ENCODE measurements at regions not wholly inside any gene's neighbourhood (a gene's known extent, or its start where the extent isn't known, plus 50 kb on each side); places are given as distances from the start of the nearest gene placed in this dataset.

DNA sequence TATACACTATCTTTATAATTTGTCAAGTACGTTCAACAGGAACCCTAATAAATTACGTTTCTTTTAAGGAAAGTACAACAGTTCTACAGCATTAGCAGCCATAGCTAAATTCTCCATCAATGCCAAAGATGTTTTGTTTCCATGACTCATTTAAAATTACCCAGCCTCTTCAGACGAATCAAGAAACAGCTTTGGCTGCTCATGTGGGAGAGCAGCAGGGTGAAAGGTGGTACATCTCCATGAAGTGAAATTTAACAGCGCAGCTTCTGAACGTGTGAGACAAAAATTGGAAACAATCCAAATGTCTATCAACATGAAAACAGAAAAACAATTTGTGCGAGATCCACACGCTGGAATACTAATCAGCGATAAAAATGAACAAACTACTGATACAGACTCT, 327.3 kb upstream of the CDH6 start:
- Histone ChIP-seq H3K4me3 (no peak overlapping the region), H3K27ac (replicated peaks) (no peak overlapping the region), H3K9me3 (replicated peaks) (no peaks in the 10 kb centered on the region), H3K36me3 (no peaks in the 10 kb centered on the region), H3K27me3 (ENCODE audit: low read depth) (no peaks in the 10 kb centered on the region), H3K4me1 (no peaks in the 10 kb centered on the region)
- TF ChIP-seq, protein P1, sequence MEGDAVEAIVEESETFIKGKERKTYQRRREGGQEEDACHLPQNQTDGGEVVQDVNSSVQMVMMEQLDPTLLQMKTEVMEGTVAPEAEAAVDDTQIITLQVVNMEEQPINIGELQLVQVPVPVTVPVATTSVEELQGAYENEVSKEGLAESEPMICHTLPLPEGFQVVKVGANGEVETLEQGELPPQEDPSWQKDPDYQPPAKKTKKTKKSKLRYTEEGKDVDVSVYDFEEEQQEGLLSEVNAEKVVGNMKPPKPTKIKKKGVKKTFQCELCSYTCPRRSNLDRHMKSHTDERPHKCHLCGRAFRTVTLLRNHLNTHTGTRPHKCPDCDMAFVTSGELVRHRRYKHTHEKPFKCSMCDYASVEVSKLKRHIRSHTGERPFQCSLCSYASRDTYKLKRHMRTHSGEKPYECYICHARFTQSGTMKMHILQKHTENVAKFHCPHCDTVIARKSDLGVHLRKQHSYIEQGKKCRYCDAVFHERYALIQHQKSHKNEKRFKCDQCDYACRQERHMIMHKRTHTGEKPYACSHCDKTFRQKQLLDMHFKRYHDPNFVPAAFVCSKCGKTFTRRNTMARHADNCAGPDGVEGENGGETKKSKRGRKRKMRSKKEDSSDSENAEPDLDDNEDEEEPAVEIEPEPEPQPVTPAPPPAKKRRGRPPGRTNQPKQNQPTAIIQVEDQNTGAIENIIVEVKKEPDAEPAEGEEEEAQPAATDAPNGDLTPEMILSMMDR (IDR thresholded peaks at IDR 0.05; ENCODE audit: borderline replicate concordance): no peak
- intact Hi-C loops (cut with micrococcal nuclease): no loop called here
- no peak for DNase-seq

DNA sequence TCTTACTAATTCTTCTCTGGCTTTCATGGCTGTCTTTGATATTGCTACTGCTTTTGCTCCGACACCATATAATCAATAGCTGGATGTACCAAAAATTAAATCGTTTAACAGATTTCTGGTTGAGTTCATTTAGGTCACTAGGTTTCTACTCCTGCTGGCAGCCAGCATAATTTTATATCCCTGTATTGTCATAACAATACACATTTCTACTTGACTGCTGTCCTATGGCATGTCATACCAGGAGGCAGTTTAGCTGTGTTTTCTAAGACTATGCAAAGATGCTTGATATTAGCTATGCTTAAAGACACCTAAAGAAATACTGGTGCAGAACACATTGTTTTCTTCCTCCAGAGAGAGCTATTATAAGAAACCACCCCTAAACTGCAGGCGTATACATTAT, 337.2 kb upstream of the CDH6 start:
- DNase-seq: no peak
- Histone ChIP-seq H3K36me3 (no peaks in the 10 kb centered on the region), H3K9me3 (replicated peaks) (no peaks in the 10 kb centered on the region), H3K4me3 (no peak overlapping the region), H3K27me3 (ENCODE audit: low read depth) (no peaks in the 10 kb centered on the region), H3K27ac (replicated peaks) (no peak overlapping the region), H3K4me1 (no peaks in the 10 kb centered on the region)
- TF ChIP-seq, protein P1 (IDR thresholded peaks at IDR 0.05; ENCODE audit: borderline replicate concordance): no peak
- intact Hi-C loops (cut with micrococcal nuclease): no loop called here

DNA sequence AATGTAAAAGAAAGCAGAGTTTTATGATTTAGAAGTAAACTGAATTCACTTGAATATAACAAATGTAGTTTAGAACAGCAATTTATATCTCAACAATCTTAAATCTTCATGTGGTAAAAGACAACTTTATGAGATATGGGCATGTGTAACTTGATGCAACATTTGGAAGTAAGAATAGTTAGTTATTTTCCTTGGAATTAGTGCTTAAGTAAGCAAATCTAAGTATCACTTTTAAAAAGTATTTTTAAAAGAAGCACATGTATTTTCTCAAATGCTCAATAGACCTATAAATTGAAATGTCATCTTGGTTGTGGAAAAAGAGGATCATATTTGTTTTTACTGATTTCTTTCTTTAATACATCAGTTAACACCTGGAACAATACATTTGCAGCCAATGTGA, 340.3 kb upstream of the CDH6 start:
- Histone ChIP-seq H3K9me3 (replicated peaks) (no peaks in the 10 kb centered on the region), H3K4me1 (no peaks in the 10 kb centered on the region), H3K27ac (replicated peaks) (no peak overlapping the region), H3K27me3 (ENCODE audit: low read depth) (no peaks in the 10 kb centered on the region), H3K36me3 (no peaks in the 10 kb centered on the region), H3K4me3 (no peak overlapping the region)
- intact Hi-C loops (cut with micrococcal nuclease): no loop called here
- TF ChIP-seq, protein P1 (IDR thresholded peaks at IDR 0.05; ENCODE audit: borderline replicate concordance): no peak
- DNase-seq: no peak

DNA sequence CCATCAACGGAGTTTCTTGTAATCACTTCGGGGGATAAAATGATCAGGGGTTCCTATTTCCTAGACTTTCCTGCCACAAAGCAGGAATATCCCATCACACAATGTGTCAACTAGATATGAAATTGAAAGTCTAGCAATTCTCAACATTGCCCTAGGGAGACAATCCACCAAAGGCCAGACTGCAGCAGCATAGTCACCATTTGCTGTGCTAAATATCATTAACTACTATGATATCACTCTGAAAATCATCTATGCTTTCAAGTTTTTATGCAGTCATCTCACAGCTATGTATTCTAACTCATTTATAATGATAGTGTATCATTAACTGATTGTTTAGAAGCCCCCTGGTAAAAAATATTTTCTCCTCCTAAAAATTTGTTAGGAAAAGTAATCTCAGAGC, 342.6 kb upstream of the CDH6 start:
- Histone ChIP-seq H3K4me3 (no peak overlapping the region), H3K36me3 (no peaks in the 10 kb centered on the region), H3K27me3 (ENCODE audit: low read depth) (no peaks in the 10 kb centered on the region), H3K9me3 (replicated peaks) (no peaks in the 10 kb centered on the region), H3K4me1 (no peaks in the 10 kb centered on the region), H3K27ac (replicated peaks) (no peak overlapping the region)
- TF ChIP-seq, protein P1 (IDR thresholded peaks at IDR 0.05; ENCODE audit: borderline replicate concordance): no peak
- intact Hi-C loops (cut with micrococcal nuclease): no loop called here
- DNase-seq: no peak

DNA sequence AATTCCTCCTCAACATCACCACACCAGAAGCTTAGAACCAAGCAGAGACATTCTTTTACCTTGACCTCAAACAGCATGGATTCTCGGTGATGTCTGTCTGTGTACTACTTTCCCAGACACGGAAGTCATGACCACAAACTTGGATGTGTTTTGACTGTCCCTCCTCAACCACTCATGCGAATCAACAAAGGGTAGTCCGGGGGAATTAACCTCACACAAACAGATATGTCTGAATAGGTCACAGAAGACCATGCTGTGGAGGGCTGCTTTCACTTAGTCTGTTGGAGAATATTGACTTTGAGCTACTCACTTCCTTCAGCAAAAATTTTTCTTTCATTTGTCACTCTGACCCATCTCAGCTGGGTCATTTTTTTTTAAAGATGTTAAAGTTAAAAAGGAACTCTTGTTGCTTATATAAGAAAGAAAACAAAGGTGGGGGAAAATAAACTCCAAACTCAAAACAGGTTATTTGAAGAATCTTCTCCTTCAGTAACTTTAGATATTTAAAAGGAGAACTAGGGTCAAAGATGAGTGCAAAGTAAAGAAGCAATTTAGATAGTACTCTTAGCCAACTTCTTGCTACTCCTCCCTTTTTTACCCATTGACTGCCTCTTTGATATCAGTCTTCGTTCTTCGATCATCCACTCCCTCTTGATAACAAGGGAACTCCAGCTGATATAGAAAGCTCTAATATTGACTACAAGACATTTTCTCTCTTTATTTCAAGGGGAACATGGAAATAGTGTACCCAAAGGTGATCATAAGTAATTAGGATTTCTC, 343.4 kb upstream of the CDH6 start:
- DNase-seq: no peak
- Histone ChIP-seq H3K4me1 (no peaks in the 10 kb centered on the region), H3K27ac (replicated peaks) (no peak overlapping the region), H3K4me3 (no peak overlapping the region), H3K36me3 (no peaks in the 10 kb centered on the region), H3K9me3 (replicated peaks) (no peaks in the 10 kb centered on the region), H3K27me3 (ENCODE audit: low read depth) (no peaks in the 10 kb centered on the region)
- intact Hi-C loops (cut with micrococcal nuclease): no loop called here
- TF ChIP-seq, protein P1 (IDR thresholded peaks at IDR 0.05; ENCODE audit: borderline replicate concordance): no peak

Data from left ventricle myocardium inferior (tissue), 1 donor.